AG04450 (cell line): ENCODE measurements at regions not wholly inside any gene's neighbourhood (a gene's known extent, or its start where the extent isn't known, plus 50 kb on each side); places are given as distances from the start of the nearest gene placed in this dataset.

Experiments
- CTCF ChIA-PET: fragments of 300-600, 350-600 bp; formaldehyde crosslinking; extraction: SDS; loops from one replicate; lab custom pipeline; 2022; ENCODE audit warnings: antibody characterized with exemption, inconsistent platforms; lab: Charles Lee
- POLR2A ChIA-PET: fragments of 350-600 bp; formaldehyde crosslinking; extraction: SDS; loops from one replicate; lab custom pipeline; 2021; ENCODE audit warnings: antibody characterized with exemption, inconsistent platforms; lab: Yijun Ruan, JAX
- DNase-seq: peaks from one replicate; pipeline ENCODE4 v3.0.0-alpha.2; 2011; ENCODE audit warnings: low read depth, low spot score
- H3K27ac ChIP-seq: one replicate; pipeline ENCODE4 v1.5.1; 2012; ENCODE audit warnings: low read depth, low read length, control low read depth
- H3K27me3 ChIP-seq: one replicate; pipeline ENCODE4 v1.6.0; 2012; ENCODE audit warnings: low read length; ENCODE audit not compliant: control insufficient read depth, insufficient read depth
- H3K4me3 ChIP-seq: 2 replicates; pipeline ENCODE4 v1.5.1; 2011; ENCODE audit warnings: mild to moderate bottlenecking, low read depth, low read length, control low read depth
- H3K9me3 ChIP-seq: 2 replicates; pipeline ENCODE4 v1.5.1; 2012; ENCODE audit warnings: low read length; ENCODE audit not compliant: control insufficient read depth, insufficient read depth
- TF ChIP-seq, protein P1 (sequence below): IDR thresholded peaks from 2 replicates; pipeline ENCODE4 v1.5.1; 2011; ENCODE audit warnings: low read depth, low read length, control low read depth, inconsistent platforms

DNA sequence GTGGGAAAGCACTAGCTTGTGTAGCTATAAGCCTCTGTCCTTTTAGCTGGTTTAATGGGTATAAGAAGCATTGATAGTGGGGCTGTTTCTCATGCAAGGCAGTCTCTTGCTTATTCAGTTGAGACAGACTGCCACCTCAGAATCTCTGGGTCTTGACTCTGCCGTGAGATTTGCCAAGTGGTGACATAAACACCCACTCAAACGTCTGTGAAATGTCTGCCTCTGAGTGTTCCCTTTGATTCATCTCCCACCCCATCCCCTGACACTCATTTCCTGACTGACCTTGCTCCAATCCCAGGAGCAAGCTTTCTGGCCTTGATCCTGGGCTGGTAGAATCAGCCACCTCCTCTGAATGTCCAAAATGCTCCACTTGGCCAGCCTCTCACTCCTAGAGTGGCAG is 141.9 kb upstream of the RBMS1 start:
- Histone ChIP-seq H3K27me3 (no peaks in the 10 kb centered on the region), H3K9me3 (no peaks in the 10 kb centered on the region; the same call in 1 of the 2 replicates), H3K4me3 (no peak overlapping the region), H3K27ac (no peak overlapping the region)
- TF ChIP-seq, protein P1, sequence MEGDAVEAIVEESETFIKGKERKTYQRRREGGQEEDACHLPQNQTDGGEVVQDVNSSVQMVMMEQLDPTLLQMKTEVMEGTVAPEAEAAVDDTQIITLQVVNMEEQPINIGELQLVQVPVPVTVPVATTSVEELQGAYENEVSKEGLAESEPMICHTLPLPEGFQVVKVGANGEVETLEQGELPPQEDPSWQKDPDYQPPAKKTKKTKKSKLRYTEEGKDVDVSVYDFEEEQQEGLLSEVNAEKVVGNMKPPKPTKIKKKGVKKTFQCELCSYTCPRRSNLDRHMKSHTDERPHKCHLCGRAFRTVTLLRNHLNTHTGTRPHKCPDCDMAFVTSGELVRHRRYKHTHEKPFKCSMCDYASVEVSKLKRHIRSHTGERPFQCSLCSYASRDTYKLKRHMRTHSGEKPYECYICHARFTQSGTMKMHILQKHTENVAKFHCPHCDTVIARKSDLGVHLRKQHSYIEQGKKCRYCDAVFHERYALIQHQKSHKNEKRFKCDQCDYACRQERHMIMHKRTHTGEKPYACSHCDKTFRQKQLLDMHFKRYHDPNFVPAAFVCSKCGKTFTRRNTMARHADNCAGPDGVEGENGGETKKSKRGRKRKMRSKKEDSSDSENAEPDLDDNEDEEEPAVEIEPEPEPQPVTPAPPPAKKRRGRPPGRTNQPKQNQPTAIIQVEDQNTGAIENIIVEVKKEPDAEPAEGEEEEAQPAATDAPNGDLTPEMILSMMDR: no peak
- ChIA-PET CTCF (interaction anchor here (1.0 kb wide), 1 partner anchor 15 kb away, joined by 3 read pairs; no protein-coding TSS in a partner anchor), POLR2A (no interaction called here)
- DNase-seq: no peak

DNA sequence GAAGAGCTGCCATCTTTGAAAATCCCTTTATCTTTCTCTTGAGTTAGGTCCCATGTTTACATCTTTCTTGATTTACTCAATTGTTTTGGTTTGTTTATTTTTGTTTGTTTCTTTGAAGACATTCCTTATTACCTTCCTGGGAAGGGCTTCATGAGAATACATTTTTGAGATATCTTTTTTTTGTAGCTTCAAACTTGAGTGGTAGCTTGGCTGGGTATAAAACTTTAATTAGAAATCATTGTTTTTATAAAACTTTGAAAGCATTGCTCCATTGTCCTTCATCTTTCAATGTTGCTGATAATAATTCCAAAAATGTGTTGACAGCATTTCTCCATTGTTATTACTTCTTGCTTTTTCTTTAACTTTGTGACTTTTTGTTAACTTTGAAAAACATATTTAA is 145.9 kb upstream of the RBMS1 start:
- TF ChIP-seq, protein P1: no peak
- DNase-seq: no peak
- ChIA-PET POLR2A (no interaction called here), CTCF (no interaction called here)
- H3K27ac ChIP-seq: no peak overlapping the region
- no peaks in the 10 kb centered on the region for H3K27me3 ChIP-seq
- H3K9me3 ChIP-seq: no peaks in the 10 kb centered on the region
- H3K4me3 ChIP-seq: no peak overlapping the region

GRCh38 chr2:160646684-160647444 is 153.3 kb upstream of the RBMS1 start:
- Histone ChIP-seq H3K27me3 (no peaks in the 10 kb centered on the region), H3K9me3 (peaks cover 9% of the 10 kb centered on the region; the same call in 1 of the 2 replicates), H3K4me3 (no peak overlapping the region), H3K27ac (no peak overlapping the region)
- POLR2A ChIA-PET: no interaction called here
- DNase-seq: no peak
- CTCF ChIA-PET: interaction anchor here (1.2 to 1.4 kb wide), 2 partner anchors 10 to 394 kb away, joined by 3 read pairs; no protein-coding TSS in a partner anchor
- TF ChIP-seq, protein P1: no peak

DNA sequence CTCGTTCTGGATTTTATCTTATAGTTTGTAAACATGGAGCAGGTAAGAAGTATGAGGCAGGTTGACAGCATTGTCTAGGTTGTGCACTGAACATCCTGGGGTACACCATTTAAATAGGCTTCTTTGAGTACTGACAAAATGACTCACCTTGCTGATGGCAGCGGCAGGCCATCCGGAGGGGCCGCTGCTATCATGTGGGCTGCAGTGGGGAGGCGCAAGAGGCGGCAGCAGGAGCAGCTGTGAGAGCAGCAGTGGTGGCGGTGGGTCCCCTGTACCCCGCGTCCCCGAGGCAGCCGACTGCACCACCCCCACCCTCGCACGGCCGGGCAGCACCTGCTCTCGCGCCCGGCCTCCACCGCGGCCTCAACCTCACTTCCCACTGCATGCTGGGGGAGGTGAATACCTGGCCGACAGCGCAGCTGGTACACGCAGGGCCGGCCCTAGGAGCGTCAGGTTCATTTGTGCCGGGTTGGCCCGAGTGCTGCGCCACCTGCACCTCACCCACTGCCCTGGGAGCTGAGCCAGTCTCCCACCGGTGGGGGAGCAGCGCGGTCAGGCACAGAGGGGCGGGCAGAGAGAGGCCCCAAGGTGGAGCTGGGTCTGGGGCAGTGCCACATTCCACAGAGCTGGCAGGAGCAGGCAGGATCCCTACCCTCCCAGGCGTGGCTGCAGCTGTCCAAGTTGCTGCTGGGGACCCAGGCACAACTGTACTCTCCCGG is 154.5 kb upstream of the RBMS1 start:
- POLR2A ChIA-PET: no interaction called here
- DNase-seq: no peak

More for the DNA sequence above, 154.5 kb upstream of the RBMS1 start:
- CTCF ChIA-PET: interaction anchor here (1.4 kb wide), 1 partner anchor 396 kb away, joined by 3 read pairs; no protein-coding TSS in a partner anchor
- Histone ChIP-seq H3K4me3 (no peak overlapping the region), H3K27ac (no peak overlapping the region), H3K27me3 (no peaks in the 10 kb centered on the region), H3K9me3 (peaks cover 9% of the 10 kb centered on the region; the same call in 1 of the 2 replicates)
- TF ChIP-seq, protein P1: no peak
